GM21381 (cell line): ENCODE measurements at regions not wholly inside any gene's neighbourhood (a gene's known extent, or its start where the extent isn't known, plus 50 kb on each side); places are given as distances from the start of the nearest gene placed in this dataset.

ENCODE experiments used
- ATAC-seq: cut with Tn5 transposase; IDR thresholded peaks from one replicate; pipeline ENCODE4 v1.9.1; 2021; ENCODE audit warnings: mild to moderate bottlenecking, moderate library complexity; ENCODE audit not compliant: unreplicated experiment

DNA sequence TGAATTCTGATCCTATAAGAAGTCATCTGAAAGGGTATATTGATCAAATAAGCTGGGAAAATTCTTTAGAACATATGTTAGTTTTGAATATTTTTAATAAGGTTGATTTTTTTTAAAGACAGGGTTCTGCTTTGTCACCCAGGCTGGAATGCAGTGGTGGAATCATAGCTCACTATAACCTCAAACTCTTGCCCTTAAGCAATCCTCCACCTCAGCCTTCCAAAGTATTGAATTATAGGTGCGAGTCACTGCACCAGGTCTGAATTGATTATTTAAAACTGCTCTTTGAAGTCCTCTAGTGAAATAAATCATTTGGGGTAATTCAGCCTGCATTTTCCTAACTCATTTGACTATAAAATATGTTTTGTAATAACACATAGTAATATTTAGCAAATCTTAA is 812.3 kb downstream of the PDHA2 start:
- ATAC-seq = no peak

DNA sequence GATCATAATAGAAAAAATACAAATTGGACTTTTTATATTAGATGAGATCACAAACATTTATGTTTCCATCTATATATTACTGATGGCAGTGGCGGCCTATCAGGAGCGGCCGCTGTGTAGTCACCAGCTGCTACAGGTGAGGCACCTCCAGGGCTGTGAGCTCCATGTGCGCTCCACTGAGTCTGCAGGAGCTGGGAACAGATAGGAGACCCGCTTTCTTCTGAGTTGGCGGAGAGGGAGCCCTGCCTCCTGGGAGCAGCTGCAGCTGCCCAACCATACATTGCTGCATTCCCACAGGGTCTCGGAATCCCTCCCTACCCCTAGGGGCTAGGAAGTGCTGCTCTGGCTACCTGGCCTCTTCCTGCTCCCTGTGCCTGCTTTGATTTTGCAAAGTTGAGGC is 812.9 kb downstream of the PDHA2 start:
- no peak for ATAC-seq

DNA sequence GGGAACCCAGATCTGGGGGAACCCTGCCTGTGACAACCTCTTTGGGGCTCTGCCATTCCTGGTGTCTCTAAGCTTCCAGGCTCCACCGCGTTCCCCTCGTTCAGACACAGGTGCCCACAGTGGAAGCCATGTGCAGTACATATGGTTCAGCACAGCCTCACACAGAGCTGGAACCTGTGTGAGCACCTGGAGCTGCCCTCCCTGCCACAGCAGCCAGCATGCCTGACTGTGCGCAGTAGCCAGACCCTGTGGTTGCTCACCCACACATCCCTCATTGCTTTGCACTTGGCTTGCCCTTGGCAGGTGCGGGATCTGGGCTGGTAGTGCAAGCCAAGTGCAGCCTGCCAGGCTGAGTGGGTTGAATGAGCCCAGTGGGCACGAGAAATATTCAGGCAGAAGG is 814.2 kb downstream of the PDHA2 start:
- no peak for ATAC-seq

DNA sequence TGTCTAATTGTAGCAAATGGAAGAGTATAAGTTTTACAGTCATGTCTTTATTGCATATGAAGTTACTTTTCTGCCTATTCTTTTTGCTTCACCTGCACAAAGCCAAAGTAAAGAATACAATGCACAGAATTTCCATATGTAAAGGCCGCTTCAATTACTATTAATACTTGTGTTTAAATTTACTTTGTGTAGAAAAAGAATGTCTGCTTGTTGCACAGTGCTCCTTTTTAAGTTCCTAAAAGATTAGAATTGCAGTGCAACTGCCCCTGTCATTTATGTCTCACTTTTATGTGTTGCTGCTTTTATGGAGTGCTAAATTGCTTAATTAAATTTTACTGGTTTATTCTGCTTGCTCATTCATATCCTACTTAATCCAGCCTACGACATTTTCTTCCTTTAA is 830.5 kb downstream of the PDHA2 start:
- no peak for ATAC-seq

DNA sequence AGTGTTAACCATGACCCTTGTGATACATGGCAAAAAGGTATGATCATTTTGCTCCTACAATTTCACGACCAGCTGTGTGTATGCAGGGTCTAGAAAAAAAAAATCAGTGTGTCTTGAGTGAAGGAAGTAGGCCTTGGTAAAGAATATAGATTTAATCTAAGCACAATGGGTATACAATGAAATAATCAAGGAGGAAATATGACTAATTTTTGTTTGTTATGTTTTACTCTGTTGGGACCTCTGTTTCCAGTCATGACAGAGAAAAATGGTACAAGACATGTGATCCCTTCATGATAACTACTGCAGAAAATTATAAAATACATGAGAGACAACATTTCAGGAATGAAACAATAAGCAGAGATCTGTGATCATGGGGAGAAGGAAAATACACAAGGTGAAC is 835.5 kb downstream of the PDHA2 start:
- ATAC-seq = no peak

DNA sequence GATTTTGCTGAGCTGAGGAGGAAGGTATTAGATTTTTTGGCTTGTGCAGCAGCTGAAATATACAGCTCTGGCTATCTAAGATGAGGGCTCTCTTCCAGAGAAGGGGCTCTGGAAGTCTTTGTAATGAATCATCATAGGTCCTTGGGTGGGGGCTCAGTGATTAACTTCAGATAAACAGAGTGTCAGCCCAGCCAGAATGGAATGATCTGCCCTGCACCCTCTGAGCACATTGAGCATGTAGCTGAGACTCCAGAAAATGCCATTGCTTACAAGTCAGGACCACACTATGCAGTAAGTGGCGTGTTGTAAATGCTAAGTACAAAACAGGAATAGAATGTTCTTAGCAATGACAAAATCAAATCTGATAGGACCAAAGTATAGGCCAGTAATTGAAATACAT is 836.0 kb downstream of the PDHA2 start:
- ATAC-seq = no peak

DNA sequence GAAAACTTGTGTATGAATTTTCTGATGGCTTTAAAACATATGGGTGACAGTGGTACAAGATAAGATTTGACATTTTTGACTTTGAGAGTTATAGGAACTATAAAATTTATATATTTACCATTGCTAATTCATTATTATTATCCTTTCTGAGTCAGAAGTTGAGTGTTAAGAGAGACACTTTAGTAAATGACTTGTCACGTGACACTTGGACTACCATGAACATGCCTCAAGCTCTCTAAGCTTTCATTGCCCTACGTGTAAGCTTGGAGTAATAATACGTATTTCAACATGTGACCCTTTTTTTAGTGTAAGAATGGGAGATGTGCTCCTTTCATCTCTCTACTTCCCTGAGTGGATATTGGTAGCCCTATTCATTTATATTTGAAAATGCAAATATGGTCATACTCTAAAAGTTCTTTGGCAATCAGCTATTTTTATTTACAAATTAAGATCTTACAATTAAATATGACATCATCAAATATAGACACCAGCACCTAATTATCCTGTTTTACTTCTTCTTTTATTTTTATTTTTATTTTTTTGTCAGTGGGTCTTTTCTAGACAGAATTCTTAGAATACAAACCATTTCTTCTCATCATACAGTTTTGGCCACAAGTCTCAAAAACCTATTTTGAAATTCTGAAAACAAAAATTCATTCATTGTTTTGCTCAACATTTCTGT is 837.0 kb downstream of the PDHA2 start:
- ATAC-seq = no peak

DNA sequence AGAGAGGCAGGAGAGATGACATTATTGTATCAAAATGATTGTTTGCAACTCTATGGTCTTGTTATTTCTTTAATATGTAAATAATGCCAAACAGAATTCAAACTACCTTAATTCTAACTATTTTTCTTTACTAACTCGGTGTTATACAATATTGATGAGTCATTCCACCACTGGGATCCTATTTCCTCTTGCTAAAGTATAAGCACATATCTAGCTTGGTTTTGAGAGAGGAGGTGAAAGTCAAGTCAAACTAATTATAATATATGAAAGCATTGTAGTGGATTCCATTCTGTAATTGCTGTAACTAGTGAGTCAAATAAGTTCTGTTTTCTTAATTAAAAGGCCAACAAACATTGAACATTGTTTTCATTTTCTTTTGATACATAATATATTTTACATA is 837.6 kb downstream of the PDHA2 start:
- no peak for ATAC-seq

DNA sequence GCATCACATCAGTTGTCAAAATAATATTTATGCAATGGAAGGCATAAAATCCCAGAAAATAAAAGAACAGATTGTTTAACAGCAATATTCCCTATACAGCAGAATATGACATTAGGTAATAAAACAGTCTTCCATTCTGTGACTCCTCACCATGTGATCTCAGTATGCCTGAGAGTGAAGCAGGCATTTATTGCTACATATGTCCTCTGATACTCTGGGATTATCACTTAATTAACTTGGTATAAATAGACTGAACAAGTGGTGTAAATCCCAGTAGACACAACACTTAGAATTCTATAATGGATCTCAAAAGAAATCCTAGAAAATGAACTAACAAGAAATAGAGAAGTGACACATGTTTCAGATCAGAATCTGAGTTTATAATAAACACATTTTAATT is 841.3 kb downstream of the PDHA2 start:
- ATAC-seq = no peak

DNA sequence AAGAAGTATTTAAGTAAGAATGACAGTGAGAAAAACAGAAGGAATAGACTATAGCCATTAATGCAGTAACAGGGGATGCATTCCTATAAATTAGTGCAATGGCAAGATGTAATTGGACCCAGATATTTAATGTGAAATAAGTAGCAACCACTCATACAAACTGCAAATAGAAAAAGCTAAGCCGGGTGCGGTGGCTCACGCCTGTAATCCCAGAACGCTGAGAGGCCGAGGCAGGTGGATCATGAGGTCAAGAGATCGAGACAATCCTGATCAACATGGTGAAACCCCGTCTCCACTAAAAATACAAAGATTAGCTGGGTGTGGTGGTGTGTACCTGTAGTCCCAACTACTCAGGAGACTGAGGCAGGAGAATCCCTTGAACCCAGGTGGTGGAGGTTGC is 845.8 kb downstream of the PDHA2 start:
- no peak for ATAC-seq

DNA sequence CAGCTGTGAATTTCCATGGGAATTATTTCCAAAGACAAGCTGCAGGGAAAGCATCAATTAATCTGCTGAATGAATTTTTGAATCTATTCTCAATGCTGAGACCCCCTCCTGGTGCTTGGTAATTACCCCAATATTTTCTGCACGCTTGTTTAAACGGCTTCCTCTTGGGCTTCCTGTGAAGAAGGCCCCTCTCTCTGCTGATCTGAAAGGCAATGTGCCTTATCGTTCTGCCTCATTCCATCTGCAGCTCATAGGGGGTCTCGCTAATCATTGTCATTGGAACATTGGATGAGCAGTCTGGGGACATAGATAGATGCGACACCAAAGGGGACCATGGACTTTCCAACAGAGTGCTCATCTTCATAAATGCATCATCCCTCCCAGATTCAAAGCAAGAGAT is 851.6 kb downstream of the PDHA2 start:
- ATAC-seq = no peak

DNA sequence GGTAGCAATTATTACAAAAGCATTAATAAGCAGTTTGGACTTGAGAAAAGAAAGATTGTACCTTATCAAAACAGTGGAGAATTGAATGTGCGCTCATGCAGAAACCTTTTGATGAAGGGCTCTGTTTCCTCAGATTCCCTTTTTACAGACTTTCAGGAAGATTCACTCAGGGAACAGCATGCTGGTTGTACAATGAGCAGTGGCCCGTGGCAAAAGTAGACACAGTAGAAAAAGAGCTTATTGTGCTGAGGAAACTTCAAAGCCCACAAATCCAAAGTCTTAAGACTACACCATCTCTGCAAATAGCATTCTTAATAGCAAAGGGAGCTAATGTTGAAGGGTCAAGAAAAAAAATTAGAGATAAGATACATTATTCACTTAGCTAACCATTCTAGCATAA is 858.9 kb downstream of the PDHA2 start:
- ATAC-seq = no peak

DNA sequence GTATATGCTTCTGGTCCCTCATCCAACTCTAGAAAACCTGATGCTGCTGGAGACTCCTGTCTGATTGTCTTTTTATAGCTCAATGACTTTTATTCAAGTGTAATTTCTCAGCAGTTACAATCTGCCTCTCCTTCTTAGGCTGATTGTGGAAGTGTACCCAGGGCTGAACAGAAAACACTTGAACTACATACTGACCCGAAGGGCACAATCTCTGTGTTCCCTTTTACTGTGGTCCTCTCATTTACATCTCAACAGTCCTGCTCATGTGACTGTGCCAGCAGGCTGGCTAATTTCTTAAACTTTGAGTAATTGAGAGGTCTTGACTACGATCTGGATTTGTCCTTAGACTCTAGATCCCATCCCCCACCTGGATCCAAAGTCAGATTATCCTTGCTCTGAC is 863.4 kb downstream of the PDHA2 start:
- ATAC-seq = no peak

DNA sequence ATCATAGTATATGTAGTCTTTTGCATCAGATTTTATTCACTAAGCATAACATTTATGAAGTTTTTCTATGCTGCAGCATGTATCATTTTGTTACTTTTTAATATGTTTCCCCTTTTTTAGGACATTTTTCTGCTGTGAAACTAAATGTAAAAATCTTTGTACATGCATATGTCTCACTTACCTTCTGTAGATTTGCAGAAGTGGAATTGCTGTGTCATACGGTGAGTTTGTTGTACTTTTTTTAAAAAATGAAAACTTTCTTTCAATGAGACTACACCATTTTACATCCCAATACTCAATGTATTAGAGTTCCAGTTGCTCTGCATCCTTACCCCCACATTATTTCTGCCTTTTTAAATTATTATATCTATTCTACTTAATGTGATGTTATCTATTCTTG is 868.9 kb downstream of the PDHA2 start:
- ATAC-seq = no peak

DNA sequence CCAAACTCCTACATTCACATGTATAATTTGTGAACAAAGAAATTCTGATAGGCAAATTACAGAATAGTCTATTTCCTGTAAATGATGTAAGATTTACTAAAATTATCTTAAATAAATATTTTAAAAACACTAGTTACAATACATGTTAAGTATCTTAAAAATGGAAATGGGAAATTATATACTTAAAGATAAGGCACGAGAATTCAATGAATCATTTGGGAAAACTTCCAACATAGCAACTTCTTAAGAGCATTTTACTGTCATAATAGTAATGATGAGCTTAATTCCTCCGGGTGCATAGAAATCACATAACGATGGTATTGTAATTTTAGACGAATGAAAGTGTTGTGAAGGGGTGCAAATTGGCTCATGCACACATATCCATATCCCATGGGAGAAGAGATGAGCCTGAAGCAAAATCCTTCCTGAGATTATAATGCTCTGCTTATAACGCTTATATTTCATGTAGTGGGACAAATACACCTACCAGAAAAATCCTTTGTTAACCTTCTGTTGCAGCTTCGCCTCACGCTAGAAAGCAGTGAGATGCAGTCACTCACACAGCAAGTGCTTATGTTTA is 873.5 kb downstream of the PDHA2 start:
- ATAC-seq = no peak

DNA sequence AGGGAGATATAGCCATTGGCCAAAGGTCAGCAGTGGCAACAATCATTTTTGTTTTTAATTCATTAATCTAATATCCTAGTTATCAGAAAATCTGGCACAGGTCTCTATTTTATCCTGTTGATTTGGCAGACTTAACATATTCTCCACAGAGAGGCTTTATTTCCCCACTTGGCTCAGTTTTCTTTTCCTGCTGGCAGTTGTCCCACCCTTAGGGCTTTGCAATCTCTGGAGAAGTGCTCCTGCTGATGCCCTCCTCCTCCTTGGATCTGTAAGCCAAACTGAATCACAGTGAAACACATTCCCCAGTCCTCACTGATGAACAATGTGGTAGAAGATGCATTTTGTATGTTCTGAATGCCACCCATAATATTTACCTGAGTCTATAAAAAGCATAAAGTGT is 889.7 kb downstream of the PDHA2 start:
- no peak for ATAC-seq

DNA sequence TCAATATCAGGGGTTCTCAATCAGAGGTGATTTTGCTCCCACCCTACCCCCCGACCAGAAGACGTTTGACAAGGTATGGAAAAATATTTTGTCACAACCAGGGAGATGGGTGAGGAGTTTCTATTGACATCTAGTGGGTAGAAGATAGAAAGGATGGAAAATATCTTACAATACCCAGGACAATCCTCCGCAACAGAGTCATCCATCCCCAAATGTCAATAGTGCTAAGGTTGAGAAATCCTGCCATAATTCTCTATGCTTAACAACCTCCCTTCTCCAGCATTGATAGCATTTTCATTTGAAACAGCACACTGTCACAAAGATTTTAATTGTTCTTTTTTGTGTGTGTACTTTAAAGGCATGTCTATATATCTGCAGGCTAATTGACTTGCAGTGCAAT is 890.5 kb downstream of the PDHA2 start:
- no peak for ATAC-seq

DNA sequence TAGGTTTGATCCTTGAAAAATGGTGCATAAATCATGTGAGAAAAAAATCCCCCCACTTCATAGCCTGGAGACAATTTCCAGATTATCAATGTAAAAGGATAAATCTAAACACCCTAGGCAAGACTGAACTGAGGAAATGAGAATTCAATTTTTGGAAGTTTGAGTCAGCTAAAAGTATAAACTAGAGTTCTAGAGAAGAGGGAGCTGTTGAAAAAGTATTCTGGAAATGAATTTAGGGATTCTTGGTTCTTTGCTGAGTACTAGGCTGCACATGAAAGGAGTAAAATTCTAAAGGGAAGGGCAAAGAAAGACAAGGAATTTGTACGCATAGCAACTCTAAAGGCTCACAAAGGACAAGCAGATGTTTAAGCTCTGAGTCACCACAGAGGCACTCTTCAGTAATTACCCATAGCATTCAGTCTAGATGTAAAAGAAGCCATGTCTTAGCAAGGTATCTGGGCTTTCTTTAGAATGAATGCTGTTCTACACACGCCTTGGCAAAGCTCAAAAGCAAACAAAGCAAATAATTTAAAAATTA is 896.5 kb downstream of the PDHA2 start:
- ATAC-seq = no peak

DNA sequence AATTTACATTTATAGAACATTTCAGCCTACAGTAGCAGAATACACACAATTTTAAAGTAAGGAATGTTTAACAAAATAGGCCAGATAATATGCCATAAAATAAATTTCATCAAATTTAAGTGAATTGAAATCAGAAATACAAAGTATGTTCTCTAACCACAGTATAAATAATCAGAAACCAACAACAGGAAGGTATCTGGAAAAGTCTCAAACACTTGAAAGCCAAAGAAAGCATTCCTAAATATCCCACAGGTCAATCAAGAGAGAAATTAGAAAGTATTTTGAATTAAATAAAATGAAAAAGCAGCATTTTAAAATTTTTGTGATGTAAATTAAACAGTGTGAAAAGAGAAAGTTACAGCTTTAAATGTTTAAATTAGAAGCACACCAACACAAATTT is 899.2 kb downstream of the PDHA2 start:
- no peak for ATAC-seq

DNA sequence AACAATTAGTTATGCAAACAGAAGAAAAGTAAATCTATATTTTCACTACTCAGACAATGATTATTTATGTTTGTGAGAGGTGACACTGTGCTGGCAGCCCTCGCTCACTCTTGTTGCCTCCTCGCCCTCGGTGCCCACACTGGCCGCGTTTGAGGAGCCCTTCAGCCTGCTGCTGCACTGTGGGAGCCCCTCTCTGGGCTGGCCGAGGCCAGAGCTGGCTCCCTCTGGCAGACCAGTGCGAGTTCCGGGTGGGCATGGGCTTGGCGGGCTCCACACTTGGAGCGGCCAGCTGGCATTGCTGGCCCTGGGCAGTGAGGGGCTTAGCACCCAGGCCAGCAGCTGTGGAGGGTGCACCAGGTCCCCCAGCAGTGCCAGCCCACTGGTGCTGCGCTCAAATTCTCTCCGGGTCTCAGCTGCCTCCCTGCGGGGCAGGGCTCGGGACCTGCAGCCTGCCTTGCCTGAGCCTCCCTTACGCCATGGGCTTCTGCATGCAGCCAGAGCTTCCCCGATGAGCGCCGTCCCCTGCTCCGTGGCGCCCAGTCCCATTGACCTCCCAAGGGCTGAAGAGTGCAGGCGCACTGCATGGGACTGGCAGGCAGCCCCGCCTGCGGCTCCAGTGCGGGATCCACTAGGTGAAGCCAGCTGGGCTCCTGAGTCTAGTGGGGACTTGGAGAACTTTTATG is 902.6 kb downstream of the PDHA2 start:
- no peak for ATAC-seq

DNA sequence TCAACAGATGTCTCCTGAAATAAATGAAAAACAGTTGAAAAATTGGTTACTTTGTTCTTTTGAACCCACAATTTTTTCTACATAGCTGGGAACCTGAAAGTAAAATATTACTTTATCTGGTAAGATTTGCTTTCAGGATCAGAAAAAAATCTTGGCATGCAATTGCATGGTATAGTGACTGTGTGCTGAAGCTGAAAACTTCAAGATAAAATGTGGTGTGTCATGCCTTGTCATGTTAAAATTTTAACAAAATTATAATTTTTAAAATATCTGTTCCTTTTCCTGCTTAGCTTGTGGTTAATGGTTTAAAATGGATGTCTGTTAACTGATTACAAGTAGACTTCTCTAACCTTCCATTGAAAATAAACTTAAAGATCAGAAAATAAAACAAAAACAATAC is 904.8 kb downstream of the PDHA2 start:
- no peak for ATAC-seq

DNA sequence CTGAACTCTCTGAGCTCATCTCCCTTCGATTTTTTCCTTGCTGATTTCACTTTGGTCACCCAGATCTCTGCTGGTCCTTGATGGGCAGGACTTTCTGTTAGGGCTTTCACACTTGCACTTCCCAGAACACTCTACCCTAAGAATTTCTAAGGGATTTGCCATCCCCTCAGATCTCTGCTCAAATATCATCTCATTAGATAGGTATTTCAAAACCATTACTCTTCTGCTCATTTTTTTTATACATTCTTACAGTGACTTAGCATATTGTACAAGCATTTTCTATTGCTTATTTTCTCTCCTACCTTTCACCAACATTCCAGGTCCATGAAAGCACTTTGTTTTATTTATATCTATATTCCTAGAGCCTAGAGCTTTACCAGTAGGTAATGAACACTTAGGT is 913.3 kb downstream of the PDHA2 start:
- no peak for ATAC-seq
